Liver (tissue), 8 donors: ENCODE measurements at regions not wholly inside any gene's neighbourhood (a gene's known extent, or its start where the extent isn't known, plus 50 kb on each side); places are given as distances from the start of the nearest gene placed in this dataset.

ENCODE experiments used
- DNase-seq: peaks from one replicate; pipeline ENCODE4 v3.0.0-alpha.2; 2017; ENCODE audit warnings: low spot score
- H3K27ac ChIP-seq, 2 donors: one replicate each; pipeline ENCODE4 v1.7.0; 2013; ENCODE audit warnings: inconsistent platforms in 2 of 2, low read length in 2 of 2, control low read depth in 1 of 2, low read depth in 1 of 2, mild to moderate bottlenecking in 1 of 2
- H3K27me3 ChIP-seq, 4 donors: one replicate each; pipeline versions ENCODE4 v1.6.1 to v1.7.0; 2013; ENCODE audit warnings: low read length in 3 of 4, inconsistent platforms in 1 of 4, mild to moderate bottlenecking in 1 of 4, moderate library complexity in 1 of 4; ENCODE audit not compliant: control insufficient read depth in 4 of 4, insufficient read depth in 4 of 4
- H3K36me3 ChIP-seq, 4 donors: one replicate each; pipeline versions ENCODE4 v1.6.1 to v1.7.0; 2013; ENCODE audit warnings: low read length in 3 of 4, mild to moderate bottlenecking in 3 of 4, low read depth in 1 of 4, moderate library complexity in 1 of 4; ENCODE audit not compliant: control insufficient read depth in 4 of 4, insufficient read depth in 3 of 4
- H3K4me1 ChIP-seq, 4 donors: one replicate each; pipeline versions ENCODE4 v1.6.1 to v1.7.0; 2013; ENCODE audit warnings: low read length in 3 of 4, mild to moderate bottlenecking in 3 of 4, moderate library complexity in 1 of 4; ENCODE audit not compliant: control insufficient read depth in 4 of 4, insufficient read depth in 4 of 4
- H3K4me3 ChIP-seq, 3 donors: one replicate each; pipeline versions ENCODE4 v1.6.1 to v1.7.0; 2013; ENCODE audit warnings: low read length in 3 of 3, control low read depth in 1 of 3, low read depth in 1 of 3, mild to moderate bottlenecking in 1 of 3
- H3K9ac ChIP-seq, 2 donors: one replicate each; pipeline ENCODE4 v1.7.0; 2013; ENCODE audit warnings: low read length in 2 of 2, mild to moderate bottlenecking in 2 of 2, moderate library complexity in 2 of 2, control low read depth in 1 of 2, low read depth in 1 of 2
- H3K9me3 ChIP-seq, 4 donors: one replicate each; pipeline versions ENCODE4 v1.6.1 to v1.7.0; 2013; ENCODE audit warnings: low read length in 3 of 4; ENCODE audit not compliant: control insufficient read depth in 4 of 4
- EGR1 ChIP-seq, 2 donors: IDR thresholded peaks; 2 replicates each; pipeline ENCODE4 v1.6.1; 2016 to 2018; ENCODE audit warnings: antibody characterized with exemption in 2 of 2, low read depth in 2 of 2
- FOXA1 ChIP-seq: IDR thresholded peaks from 2 replicates; pipeline ENCODE4 v1.6.1; 2016; ENCODE audit warnings: antibody characterized with exemption
- FOXA2 ChIP-seq: IDR thresholded peaks from 2 replicates; pipeline ENCODE4 v1.6.1; 2016; ENCODE audit warnings: antibody characterized with exemption
- GABPA ChIP-seq, 2 donors: IDR thresholded peaks in 1 of 2; conservative IDR thresholded peaks in 1 of 2; 2 replicates each; pipeline ENCODE4 v1.6.1; 2016; ENCODE audit warnings: antibody characterized with exemption in 2 of 2, mild to moderate bottlenecking in 1 of 2, moderate library complexity in 1 of 2
- HNF4A ChIP-seq, 2 donors: conservative IDR thresholded peaks; 2 replicates each; pipeline ENCODE4 v1.6.1; 2016; ENCODE audit warnings: antibody characterized with exemption in 2 of 2, mild to moderate bottlenecking in 2 of 2
- HNF4G ChIP-seq: IDR thresholded peaks from 2 replicates; pipeline ENCODE4 v1.6.1; 2016; ENCODE audit warnings: antibody characterized with exemption
- JUND ChIP-seq, 2 donors: IDR thresholded peaks; 2 replicates each; pipeline ENCODE4 v1.6.1; 2016; ENCODE audit warnings: antibody characterized with exemption in 2 of 2
- NR2F2 ChIP-seq: IDR thresholded peaks from 2 replicates; pipeline ENCODE4 v1.6.1; 2016; ENCODE audit warnings: antibody characterized with exemption
- RAD21 ChIP-seq, 2 donors: IDR thresholded peaks; 2 replicates each; pipeline ENCODE4 v1.6.1; 2016; ENCODE audit warnings: antibody characterized with exemption in 2 of 2, mild to moderate bottlenecking in 2 of 2
- RXRA ChIP-seq, 2 donors: IDR thresholded peaks; 2 replicates each; pipeline ENCODE4 v1.6.1; 2017 to 2018; ENCODE audit warnings: antibody characterized with exemption in 2 of 2, mild to moderate bottlenecking in 1 of 2
- SP1 ChIP-seq: IDR thresholded peaks from 2 replicates; pipeline ENCODE4 v1.6.1; 2018; ENCODE audit warnings: antibody characterized with exemption, mild to moderate bottlenecking
- TAF1 ChIP-seq: conservative IDR thresholded peaks from 2 replicates; pipeline ENCODE4 v1.6.1; 2016; ENCODE audit warnings: antibody characterized with exemption, mild to moderate bottlenecking
- YY1 ChIP-seq: IDR thresholded peaks from 2 replicates; pipeline ENCODE4 v1.6.1; 2016; ENCODE audit warnings: antibody characterized with exemption, mild to moderate bottlenecking
- WGBS: extraction: QIAGEN DNeasy Blood & Tissue Kit; methylation state at CpG from one replicate; pipeline ENCODE4 v1.1.7; 2013; 5-methylcytosine and 5-hydroxymethylcytosine counted together
- TF ChIP-seq, protein P1 (sequence below): IDR thresholded peaks from 2 replicates; pipeline ENCODE4 v1.6.1; 2016; ENCODE audit warnings: antibody characterized with exemption
- TF ChIP-seq, protein P2 (sequence below): fragments of 150-350 bp; IDR thresholded peaks from 2 replicates; pipeline ENCODE4 v1.5.1; 2017; ENCODE audit warnings: improper control_type of control experiment, low read depth, low read length; ENCODE audit not compliant: missing input control
- TF ChIP-seq, protein P3 (sequence below): IDR thresholded peaks from 2 replicates; pipeline ENCODE4 v1.6.1; 2016; ENCODE audit warnings: antibody characterized with exemption, mild to moderate bottlenecking
- TF ChIP-seq, protein P4 (sequence below): IDR thresholded peaks from 2 replicates; pipeline ENCODE4 v1.6.1; 2016; ENCODE audit warnings: antibody characterized with exemption
- TF ChIP-seq, protein P5 (sequence below): IDR thresholded peaks from 2 replicates; pipeline ENCODE4 v1.6.1; 2016; ENCODE audit warnings: antibody characterized with exemption
- donor health status: healthy.
- donor health status: healthy.
- donor health status: healthy.
- donor health status: healthy.
- donor health status: healthy.

DNA sequence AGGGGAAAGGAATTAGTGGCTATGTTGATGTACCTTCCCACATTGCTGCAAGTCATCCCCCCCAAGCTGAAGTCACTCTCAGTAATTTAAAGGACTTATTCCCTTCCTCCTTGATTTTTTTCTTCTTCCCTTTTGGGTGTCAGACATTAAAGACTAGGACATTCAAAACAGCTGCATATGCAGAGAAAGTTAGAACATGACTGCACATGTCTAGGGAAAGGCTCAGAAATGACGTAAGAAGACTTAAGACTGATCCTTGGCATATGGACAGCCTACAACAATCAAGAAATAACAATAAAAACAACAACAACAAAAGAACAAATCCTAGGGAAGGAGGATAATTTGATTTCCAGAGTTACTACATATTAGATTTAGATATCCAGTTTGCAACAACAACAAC lies 997.5 kb downstream of the TLE4 start:
- Histone ChIP-seq H3K27me3 (no peaks in the 10 kb centered on the region), H3K4me3 (no peak overlapping the region), H3K9me3 (peaks cover 0 to 4% (median 2%) of the 10 kb centered on the region in 4 donors), H3K9ac (no peak overlapping the region), H3K27ac (no peak overlapping the region), H3K36me3 (no peaks in the 10 kb centered on the region), H3K4me1 (no peaks in the 10 kb centered on the region)
- TF ChIP-seq, protein P1, sequence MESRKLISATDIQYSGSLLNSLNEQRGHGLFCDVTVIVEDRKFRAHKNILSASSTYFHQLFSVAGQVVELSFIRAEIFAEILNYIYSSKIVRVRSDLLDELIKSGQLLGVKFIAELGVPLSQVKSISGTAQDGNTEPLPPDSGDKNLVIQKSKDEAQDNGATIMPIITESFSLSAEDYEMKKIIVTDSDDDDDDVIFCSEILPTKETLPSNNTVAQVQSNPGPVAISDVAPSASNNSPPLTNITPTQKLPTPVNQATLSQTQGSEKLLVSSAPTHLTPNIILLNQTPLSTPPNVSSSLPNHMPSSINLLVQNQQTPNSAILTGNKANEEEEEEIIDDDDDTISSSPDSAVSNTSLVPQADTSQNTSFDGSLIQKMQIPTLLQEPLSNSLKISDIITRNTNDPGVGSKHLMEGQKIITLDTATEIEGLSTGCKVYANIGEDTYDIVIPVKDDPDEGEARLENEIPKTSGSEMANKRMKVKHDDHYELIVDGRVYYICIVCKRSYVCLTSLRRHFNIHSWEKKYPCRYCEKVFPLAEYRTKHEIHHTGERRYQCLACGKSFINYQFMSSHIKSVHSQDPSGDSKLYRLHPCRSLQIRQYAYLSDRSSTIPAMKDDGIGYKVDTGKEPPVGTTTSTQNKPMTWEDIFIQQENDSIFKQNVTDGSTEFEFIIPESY = no peak
- TF ChIP-seq RXRA (IDR thresholded peaks at IDR 0.05) (no peak), HNF4A (conservative IDR thresholded peaks at IDR 0.05) (no peak), TAF1 (no peak), NR2F2 (no peak), GABPA (IDR thresholded peaks at IDR 0.05 in 1 of 2, conservative IDR thresholded peaks at IDR 0.05 in 1 of 2) (no peak)
- DNase-seq = no peak
- WGBS = 66% methylated on average over 1 of the region's 1 CpG

DNA sequence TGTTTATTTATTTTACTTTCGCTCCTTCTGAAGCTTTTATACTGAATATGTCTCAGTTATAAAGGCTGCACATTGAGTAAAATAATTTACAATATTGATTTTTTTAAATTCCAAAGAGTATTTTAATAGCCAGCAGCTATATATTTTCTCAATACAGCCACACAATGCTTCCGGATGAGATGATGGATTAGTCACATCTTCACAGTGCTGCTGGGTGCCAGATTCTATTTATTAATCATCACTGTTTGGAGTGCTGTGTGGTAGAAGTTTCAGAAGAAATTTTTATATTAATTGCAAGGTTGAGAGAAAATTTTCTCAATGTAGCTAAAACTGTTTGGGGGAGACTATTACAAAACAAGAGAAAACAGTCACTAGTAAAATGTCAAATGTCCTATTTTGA lies 989.8 kb downstream of the TLE4 start:
- peaks cover 0 to 2% (median 0%) of the 10 kb centered on the region in 4 donors for H3K36me3 ChIP-seq
- no peaks in the 10 kb centered on the region for H3K9me3 ChIP-seq
- DNase-seq = no peak
- 91% methylated on average over 2 of the region's 2 CpGs for WGBS
- no peak overlapping the region for H3K4me3 ChIP-seq
- no peak for TF ChIP-seq YY1
- TF ChIP-seq, protein P2, sequence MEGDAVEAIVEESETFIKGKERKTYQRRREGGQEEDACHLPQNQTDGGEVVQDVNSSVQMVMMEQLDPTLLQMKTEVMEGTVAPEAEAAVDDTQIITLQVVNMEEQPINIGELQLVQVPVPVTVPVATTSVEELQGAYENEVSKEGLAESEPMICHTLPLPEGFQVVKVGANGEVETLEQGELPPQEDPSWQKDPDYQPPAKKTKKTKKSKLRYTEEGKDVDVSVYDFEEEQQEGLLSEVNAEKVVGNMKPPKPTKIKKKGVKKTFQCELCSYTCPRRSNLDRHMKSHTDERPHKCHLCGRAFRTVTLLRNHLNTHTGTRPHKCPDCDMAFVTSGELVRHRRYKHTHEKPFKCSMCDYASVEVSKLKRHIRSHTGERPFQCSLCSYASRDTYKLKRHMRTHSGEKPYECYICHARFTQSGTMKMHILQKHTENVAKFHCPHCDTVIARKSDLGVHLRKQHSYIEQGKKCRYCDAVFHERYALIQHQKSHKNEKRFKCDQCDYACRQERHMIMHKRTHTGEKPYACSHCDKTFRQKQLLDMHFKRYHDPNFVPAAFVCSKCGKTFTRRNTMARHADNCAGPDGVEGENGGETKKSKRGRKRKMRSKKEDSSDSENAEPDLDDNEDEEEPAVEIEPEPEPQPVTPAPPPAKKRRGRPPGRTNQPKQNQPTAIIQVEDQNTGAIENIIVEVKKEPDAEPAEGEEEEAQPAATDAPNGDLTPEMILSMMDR = no peak
- no peak for TF ChIP-seq JUND (IDR thresholded peaks at IDR 0.05)
- TF ChIP-seq, protein P3, sequence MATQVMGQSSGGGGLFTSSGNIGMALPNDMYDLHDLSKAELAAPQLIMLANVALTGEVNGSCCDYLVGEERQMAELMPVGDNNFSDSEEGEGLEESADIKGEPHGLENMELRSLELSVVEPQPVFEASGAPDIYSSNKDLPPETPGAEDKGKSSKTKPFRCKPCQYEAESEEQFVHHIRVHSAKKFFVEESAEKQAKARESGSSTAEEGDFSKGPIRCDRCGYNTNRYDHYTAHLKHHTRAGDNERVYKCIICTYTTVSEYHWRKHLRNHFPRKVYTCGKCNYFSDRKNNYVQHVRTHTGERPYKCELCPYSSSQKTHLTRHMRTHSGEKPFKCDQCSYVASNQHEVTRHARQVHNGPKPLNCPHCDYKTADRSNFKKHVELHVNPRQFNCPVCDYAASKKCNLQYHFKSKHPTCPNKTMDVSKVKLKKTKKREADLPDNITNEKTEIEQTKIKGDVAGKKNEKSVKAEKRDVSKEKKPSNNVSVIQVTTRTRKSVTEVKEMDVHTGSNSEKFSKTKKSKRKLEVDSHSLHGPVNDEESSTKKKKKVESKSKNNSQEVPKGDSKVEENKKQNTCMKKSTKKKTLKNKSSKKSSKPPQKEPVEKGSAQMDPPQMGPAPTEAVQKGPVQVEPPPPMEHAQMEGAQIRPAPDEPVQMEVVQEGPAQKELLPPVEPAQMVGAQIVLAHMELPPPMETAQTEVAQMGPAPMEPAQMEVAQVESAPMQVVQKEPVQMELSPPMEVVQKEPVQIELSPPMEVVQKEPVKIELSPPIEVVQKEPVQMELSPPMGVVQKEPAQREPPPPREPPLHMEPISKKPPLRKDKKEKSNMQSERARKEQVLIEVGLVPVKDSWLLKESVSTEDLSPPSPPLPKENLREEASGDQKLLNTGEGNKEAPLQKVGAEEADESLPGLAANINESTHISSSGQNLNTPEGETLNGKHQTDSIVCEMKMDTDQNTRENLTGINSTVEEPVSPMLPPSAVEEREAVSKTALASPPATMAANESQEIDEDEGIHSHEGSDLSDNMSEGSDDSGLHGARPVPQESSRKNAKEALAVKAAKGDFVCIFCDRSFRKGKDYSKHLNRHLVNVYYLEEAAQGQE = no peak
- TF ChIP-seq FOXA2 = no peak
- no peak for TF ChIP-seq NR2F2
- TF ChIP-seq FOXA1 = no peak
- TF ChIP-seq, protein P1 = no peak
- TF ChIP-seq HNF4G = no peak
- no peak for TF ChIP-seq RAD21 (IDR thresholded peaks at IDR 0.05)
- TF ChIP-seq SP1 = no peak
- TF ChIP-seq RXRA (IDR thresholded peaks at IDR 0.05) = no peak
- TF ChIP-seq, protein P4, sequence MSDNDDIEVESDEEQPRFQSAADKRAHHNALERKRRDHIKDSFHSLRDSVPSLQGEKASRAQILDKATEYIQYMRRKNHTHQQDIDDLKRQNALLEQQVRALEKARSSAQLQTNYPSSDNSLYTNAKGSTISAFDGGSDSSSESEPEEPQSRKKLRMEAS = no peak
- TF ChIP-seq EGR1 (IDR thresholded peaks at IDR 0.05; ENCODE audit: low read depth in 2 of 2) = no peak
- TF ChIP-seq TAF1 = no peak
- TF ChIP-seq, protein P5, sequence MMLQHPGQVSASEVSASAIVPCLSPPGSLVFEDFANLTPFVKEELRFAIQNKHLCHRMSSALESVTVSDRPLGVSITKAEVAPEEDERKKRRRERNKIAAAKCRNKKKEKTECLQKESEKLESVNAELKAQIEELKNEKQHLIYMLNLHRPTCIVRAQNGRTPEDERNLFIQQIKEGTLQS = no peak
- no peak overlapping the region for H3K9ac ChIP-seq
- H3K4me1 ChIP-seq = no peaks in the 10 kb centered on the region
- H3K27me3 ChIP-seq = no peaks in the 10 kb centered on the region
- no peak overlapping the region for H3K27ac ChIP-seq
